DND-41 (cell line): ENCODE measurements at regions not wholly inside any gene's neighbourhood (a gene's known extent, or its start where the extent isn't known, plus 50 kb on each side); places are given as distances from the start of the nearest gene placed in this dataset.

Source experiments
- EZH2 ChIP-seq: IDR thresholded peaks from 3 replicates; pipeline ENCODE4 v1.6.1; 2012; ENCODE audit warnings: borderline replicate concordance, low read depth, mild to moderate bottlenecking, moderate library complexity, low read length, inconsistent platforms; ENCODE audit not compliant: severe bottlenecking
- TF ChIP-seq, protein P1 (sequence below): IDR thresholded peaks from 2 replicates; pipeline ENCODE4 v1.5.1; 2012; ENCODE audit warnings: borderline replicate concordance, low read length, moderate library complexity, mild to moderate bottlenecking; ENCODE audit not compliant: poor library complexity, severe bottlenecking; ENCODE audit errors: extremely low read depth

DNA sequence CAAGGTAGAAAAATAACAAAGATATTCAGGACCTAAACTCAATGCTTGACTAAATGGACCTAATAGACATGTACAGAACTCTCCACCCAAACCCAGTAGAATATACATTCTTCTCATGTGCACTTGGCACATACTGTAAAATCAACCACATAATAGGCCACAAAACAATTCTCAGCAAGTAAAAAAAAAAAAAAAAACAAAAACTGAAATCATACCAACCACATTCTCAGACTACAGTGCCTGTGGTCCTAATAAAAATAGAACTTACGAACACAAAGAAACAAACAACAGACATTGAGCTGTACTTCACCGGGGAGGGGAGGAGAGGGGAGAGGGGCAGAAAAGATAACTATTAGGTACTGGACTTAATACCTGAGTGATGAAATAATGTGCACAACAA lies 114.1 kb upstream of the CD180 start:
- TF ChIP-seq, protein P1, sequence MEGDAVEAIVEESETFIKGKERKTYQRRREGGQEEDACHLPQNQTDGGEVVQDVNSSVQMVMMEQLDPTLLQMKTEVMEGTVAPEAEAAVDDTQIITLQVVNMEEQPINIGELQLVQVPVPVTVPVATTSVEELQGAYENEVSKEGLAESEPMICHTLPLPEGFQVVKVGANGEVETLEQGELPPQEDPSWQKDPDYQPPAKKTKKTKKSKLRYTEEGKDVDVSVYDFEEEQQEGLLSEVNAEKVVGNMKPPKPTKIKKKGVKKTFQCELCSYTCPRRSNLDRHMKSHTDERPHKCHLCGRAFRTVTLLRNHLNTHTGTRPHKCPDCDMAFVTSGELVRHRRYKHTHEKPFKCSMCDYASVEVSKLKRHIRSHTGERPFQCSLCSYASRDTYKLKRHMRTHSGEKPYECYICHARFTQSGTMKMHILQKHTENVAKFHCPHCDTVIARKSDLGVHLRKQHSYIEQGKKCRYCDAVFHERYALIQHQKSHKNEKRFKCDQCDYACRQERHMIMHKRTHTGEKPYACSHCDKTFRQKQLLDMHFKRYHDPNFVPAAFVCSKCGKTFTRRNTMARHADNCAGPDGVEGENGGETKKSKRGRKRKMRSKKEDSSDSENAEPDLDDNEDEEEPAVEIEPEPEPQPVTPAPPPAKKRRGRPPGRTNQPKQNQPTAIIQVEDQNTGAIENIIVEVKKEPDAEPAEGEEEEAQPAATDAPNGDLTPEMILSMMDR, result no peak
- TF ChIP-seq EZH2, result no peak
